Stimulated activated naive CD8-positive, alpha-beta T cell treated with anti-CD3 and anti-CD28 coated beads, Interleukin-15, Interleukin-2, amounts not matched to agents 100 ng/mL and 50 ng/mL, for 24 hours (primary cell): ENCODE measurements at regions not wholly inside any gene's neighbourhood (a gene's known extent, or its start where the extent isn't known, plus 50 kb on each side); places are given as distances from the start of the nearest gene placed in this dataset.

ENCODE experiments used
- H3K27ac Mint-ChIP-seq: one replicate; pipeline ENCODE4 v1.8.0; 2021; ENCODE audit warnings: mild to moderate bottlenecking, mixed read lengths
- H3K27me3 Mint-ChIP-seq: one replicate; pipeline ENCODE4 v1.8.0; 2021; ENCODE audit warnings: mixed read lengths
- H3K36me3 Mint-ChIP-seq: one replicate; pipeline ENCODE4 v1.8.0; 2021; ENCODE audit warnings: low read depth, mixed read lengths
- H3K4me1 Mint-ChIP-seq: one replicate; pipeline ENCODE4 v1.8.0; 2021; ENCODE audit warnings: low read depth, mixed read lengths
- H3K4me3 Mint-ChIP-seq: one replicate; pipeline ENCODE4 v1.8.0; 2021; ENCODE audit warnings: mild to moderate bottlenecking, mixed read lengths
- H3K9me3 Mint-ChIP-seq: one replicate; pipeline ENCODE4 v1.8.0; 2021; ENCODE audit warnings: mixed read lengths

DNA sequence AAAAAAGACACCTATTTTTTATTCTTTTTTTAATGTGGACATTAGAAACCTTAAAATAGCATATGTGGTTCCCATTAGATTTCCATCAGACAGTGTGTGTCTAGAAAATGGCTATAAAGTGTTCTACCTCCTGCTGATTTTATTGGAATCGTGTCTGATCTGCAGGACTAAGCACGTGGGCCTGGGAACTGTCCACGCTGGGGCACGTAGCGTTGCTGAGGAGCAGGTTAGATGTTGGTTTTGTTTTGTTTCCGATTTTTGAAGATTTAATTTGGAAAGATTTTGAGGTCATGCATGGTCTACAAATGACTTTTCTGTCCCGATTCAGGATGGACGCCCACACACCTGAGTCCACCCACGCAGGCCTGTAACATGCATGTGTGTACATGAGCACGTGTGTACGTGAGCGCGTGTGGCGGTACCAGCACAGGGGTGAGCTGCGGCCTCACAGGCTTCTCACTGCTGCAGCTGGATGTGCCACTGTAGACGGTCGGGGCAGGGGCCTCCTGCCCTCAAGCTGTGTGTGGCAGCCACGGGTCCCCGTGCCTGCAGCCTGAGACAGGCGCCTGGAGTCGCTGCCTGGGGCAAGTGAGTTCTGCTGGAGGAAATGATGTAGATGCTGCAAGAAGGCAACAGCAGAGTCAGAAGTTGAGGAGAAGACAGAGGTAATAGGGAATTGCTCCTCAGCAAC, 99.7 kb upstream of the CTDP1 start:
- Mint-ChIP-seq H3K36me3 (no peaks in the 10 kb centered on the region), H3K4me3 (no peak overlapping the region), H3K27me3 (no peaks in the 10 kb centered on the region), H3K9me3 (no peaks in the 10 kb centered on the region), H3K27ac (no peak overlapping the region), H3K4me1 (peaks cover 7% of the 10 kb centered on the region)

DNA sequence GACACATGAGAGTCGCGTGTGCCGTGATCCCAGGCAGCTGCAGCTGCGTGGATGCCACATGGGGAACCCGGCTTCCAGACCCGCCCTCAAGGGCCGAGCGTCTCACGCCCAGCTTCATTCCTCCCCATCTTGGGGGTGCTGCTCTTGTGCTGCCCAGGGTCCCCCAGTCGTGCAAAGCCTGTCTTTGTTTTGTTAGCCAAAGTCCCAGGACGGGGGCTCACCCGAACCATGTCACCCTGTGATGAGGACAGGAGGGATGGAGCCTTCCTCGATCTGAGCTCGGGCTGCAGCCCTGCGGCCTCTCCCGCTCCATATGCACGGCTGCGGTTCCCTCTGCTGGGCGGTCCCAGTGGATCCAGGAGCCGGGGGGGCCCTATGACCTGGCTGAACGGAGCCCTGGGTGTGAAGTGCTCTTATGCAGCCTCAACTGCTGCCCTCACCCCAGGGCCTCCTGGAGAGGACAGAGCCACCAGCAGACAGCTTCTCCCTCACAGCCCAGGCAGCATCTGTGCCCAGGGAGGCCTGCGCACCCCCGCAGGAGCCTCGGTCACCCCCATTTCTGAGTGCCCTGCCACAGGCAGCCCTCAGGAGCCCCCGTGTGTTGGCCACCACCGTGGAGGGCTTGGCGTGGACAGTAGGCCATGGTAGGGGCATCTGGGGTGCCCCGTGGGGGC, 99.0 kb upstream of the CTDP1 start:
- Mint-ChIP-seq H3K27ac (no peak overlapping the region), H3K9me3 (no peaks in the 10 kb centered on the region), H3K4me1 (no peaks in the 10 kb centered on the region), H3K27me3 (no peaks in the 10 kb centered on the region), H3K36me3 (no peaks in the 10 kb centered on the region), H3K4me3 (no peak overlapping the region)

DNA sequence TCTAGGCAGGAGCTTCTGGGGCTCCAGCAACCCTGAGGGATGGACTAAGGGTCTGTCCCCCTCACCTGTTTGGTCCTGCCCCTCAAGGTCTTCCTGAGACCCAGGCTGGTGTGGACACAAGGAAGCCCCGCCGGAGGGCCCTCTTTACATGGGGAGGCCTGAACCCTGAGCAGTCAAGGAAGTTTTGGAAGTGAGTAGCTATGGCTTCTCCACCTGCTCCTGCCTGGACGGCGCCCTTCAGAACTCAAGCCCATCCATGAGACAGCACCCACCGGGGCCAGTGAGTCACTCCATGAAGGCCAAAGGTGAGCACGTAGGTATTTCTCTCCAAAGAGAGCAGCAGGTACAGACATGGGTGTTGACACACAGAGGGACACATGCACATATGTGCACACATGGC, 98.2 kb upstream of the CTDP1 start:
- Mint-ChIP-seq H3K27me3 (no peaks in the 10 kb centered on the region), H3K27ac (no peak overlapping the region), H3K9me3 (no peaks in the 10 kb centered on the region), H3K4me1 (no peaks in the 10 kb centered on the region), H3K4me3 (no peak overlapping the region), H3K36me3 (no peaks in the 10 kb centered on the region)

DNA sequence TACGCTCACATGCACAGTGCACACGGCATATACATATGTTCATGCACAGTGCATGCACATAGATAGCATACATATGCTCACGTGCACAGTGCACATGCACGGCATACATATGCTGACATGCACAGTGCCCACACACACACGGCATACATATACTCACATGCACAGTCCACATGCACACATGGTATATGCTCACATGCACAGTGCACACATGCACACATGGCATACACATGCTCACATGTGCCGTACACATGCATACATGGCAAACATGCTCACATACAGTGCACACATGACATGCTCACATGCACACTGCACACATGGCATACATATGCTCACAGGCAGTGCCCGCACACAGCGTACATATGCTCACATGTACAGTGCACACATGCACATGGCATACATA, 97.7 kb upstream of the CTDP1 start:
- Mint-ChIP-seq H3K36me3 (no peaks in the 10 kb centered on the region), H3K27ac (no peak overlapping the region), H3K4me1 (no peaks in the 10 kb centered on the region), H3K27me3 (no peaks in the 10 kb centered on the region), H3K4me3 (no peak overlapping the region), H3K9me3 (no peaks in the 10 kb centered on the region)

DNA sequence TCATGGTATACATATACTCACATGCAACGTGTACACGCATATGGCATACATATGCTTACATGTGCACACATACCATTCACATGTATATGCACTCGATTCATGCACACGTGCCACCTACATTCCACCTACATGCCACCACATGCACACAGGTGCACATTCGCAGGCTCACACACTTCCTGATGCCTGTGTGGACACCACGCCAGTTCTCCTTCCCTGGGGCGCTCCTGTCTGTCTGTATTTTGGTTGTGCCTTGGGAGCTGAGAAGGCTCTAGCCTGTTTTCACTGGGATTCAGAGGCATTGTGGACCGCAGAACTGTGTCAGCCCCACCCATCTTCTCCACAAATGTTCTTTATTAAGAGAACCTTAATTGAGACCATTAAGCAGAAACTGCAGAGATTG, 96.6 kb upstream of the CTDP1 start:
- Mint-ChIP-seq H3K9me3 (no peaks in the 10 kb centered on the region), H3K36me3 (no peaks in the 10 kb centered on the region), H3K4me1 (no peaks in the 10 kb centered on the region), H3K4me3 (no peak overlapping the region), H3K27ac (no peak overlapping the region), H3K27me3 (no peaks in the 10 kb centered on the region)

DNA sequence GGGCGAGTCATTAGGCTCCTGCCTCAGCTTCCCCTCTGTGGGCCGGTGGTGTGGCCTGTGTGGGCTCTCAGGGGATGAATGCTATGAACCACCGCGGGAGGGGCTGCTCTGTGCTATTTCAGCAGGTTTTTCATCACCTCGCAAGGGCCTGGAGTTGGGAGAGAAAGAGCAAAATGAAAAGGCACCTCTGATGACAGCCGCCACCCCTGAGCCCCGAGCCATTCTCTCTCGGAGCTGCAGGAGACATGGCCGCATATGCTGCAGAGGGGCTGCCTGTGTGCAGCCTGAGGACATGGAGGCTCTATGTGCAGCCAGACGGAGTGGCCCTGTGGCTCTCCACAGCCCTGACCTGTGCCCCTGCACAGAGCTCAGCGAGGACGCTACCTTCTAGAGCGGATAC, 96.2 kb upstream of the CTDP1 start:
- H3K27me3 Mint-ChIP-seq, result no peaks in the 10 kb centered on the region
- H3K36me3 Mint-ChIP-seq, result no peaks in the 10 kb centered on the region
- H3K27ac Mint-ChIP-seq, result no peak overlapping the region
- H3K4me1 Mint-ChIP-seq, result no peaks in the 10 kb centered on the region
- H3K4me3 Mint-ChIP-seq, result no peak overlapping the region
- no peaks in the 10 kb centered on the region for H3K9me3 Mint-ChIP-seq

DNA sequence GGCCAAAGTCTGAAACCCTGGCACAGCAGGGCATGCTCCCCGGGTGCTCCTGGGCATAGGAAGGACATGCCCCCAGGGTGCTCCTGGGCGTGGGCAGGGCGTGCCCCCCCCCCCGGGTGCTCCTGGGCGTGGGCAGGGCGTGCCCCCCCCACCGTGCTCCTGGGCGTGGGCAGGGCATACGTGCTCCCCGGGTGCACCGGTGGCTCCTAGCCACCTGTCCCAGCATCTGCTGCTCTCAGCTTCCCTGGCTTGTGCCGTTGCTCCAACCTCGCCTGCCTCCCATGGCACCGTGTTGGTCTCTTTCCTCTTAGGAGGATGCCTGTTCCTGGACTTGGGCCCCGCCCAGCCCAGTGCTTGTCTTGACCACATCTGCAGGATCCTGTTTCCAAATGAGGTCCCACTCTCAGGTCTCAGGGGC, 95.6 kb upstream of the CTDP1 start:
- Mint-ChIP-seq H3K36me3 (no peaks in the 10 kb centered on the region), H3K27ac (no peak overlapping the region), H3K4me3 (no peak overlapping the region), H3K4me1 (no peaks in the 10 kb centered on the region), H3K27me3 (no peaks in the 10 kb centered on the region), H3K9me3 (no peaks in the 10 kb centered on the region)

DNA sequence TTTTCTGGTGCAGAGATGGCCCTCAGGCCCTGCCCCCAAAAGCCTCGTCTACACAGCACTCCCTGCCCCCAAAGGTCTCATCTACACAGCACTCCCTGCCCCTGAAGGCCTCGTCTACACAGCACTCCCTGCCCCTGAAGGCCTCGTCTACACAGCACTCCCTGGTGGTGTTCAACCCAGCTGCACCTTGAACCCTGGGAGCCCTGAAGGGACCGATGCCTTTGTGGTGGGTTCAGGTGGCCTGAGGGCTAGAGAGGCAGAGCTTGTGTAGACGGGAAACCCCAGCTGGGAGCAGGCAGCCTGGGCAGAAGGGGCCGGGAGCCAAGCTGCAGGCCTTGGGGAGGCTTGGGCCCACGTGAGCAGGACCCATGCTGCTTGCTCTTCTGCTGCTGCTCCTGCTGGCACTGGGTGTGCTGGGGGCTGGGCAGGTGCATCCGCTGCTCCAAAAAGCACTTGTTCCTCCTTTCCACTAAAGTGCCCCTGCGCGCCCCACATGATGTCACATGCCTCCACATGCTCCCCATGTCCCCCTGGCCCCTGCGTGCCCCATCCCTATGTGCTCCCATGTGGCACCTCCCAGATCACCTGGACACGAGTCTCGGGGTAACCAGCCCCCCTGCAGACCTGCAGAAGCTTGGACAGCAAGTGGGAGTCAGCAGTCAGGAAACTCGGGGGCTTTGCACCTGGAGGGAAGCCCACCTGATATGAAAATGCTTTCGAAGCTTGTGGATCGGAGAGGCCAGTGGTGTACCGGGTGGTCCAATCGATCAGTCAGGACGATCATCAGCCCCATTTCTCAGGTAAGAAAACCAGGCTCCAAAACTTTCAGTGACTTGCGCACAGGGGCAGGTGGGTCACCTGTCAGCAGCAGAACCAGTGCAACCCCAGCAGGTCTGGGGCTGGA, 94.9 kb upstream of the CTDP1 start:
- no peaks in the 10 kb centered on the region for H3K9me3 Mint-ChIP-seq
- H3K27me3 Mint-ChIP-seq, result no peaks in the 10 kb centered on the region
- H3K4me3 Mint-ChIP-seq, result no peak overlapping the region
- no peaks in the 10 kb centered on the region for H3K4me1 Mint-ChIP-seq
- H3K36me3 Mint-ChIP-seq, result no peaks in the 10 kb centered on the region
- H3K27ac Mint-ChIP-seq, result no peak overlapping the region

DNA sequence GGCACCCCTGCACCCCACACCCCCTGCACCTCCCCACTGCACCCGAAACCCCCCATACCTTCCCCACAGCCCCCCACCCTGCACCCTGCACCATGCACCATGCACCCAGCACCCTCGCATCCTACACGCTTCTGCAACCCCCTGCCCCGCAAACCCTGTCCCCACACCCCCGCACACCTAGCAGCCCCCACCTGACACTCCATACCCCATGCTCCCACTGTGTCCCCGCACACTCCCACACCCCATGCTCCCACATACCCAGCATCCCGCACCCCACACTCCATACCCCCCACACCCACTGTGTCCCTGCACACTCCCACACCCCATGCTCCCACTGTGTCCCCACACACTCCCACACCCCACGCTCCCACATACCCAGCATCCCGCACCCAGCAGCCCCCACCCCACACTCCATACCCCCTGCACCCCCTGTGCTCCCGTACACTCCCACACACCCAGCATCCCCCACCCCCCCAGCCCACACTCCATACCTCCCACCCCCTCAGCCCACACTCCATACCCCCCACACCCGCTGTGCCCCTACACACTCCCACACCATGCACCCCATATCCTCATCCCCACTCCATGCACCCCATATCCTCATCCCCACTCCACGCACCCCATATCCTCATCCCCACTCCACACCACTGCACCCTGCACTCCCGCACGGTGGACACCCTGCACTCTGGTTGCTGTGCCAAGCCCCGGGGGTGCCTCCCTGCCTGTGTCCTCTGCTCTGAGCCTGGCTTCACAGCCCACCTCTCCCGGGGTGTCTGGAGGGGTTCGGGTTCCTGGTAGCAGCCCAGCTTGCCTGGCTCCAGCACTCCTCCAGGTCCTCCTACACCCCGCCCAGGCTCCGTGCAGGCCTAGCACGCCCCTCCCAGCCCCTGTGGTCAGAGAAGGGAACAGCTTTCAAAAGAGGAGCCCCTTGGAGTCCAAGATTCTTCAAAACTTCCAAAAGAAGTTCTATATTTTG, 93.9 kb upstream of the CTDP1 start:
- Mint-ChIP-seq H3K9me3 (no peaks in the 10 kb centered on the region), H3K27ac (no peak overlapping the region), H3K4me1 (no peaks in the 10 kb centered on the region), H3K36me3 (no peaks in the 10 kb centered on the region), H3K4me3 (no peak overlapping the region), H3K27me3 (no peaks in the 10 kb centered on the region)

DNA sequence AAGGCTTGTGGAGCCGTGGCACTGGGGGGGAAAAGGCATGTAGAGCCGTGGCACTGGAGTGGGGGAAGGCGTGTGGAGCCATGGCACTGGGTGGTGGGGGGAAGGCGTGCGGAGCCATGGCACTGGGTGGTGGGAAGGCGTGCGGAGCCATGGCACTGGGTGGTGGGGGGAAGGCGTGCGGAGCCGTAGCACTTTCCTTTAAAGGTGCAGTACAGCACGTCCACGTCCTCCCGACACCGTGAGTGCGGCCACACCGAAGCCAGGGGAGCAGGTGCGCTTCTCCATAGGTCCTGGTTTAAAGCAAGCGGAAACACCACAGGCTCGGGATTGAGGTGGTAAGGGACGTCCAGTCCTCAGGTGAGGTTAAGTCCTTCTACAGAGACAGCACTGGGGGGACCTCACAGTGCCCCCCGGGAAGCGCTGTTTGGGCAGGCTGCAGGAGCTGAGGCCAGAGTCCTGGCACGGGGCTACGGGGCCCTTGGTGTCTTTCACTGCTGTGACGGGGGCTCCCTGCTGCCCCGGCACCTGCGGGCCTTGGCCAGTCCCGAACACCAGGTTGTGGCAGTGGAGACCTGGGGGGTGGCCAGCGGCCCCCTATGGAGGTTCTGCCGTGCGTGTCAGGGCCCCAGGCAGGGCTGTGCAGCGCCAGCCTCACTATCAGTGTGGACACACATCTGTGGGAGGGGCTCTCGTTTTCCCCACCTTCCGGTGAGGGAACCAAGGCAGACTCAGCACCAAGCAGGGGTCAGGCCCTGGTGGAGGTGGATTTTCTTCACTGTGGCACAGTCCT, 93.0 kb upstream of the CTDP1 start:
- H3K9me3 Mint-ChIP-seq, result no peaks in the 10 kb centered on the region

DNA sequence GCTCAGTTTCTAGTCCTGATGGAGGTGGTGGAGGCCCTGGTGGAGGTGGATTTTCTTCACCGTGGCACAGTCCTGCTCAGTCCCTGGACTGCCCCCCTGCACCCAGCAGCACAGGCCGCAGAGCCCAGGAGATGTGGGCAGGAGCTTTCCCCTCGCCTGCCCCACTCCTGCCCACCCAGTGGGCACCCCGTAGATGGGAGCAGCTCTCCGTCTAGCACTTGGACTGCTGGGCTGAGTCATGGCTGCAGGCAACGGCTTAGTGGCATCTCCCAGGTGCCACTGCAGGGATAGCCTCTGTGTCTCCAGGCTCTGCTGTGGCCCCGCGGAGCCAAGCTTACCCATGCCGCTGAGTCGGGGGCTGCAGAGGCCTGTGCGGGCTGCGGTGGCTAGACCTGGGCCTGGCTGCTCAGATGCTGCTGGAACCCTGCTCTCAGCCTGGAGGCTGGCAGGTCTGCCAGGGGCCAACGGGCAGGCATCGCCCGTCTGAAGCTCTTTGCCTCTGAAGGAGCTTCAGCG, 92.3 kb upstream of the CTDP1 start:
- no peak overlapping the region for H3K27ac Mint-ChIP-seq
- H3K9me3 Mint-ChIP-seq, result no peaks in the 10 kb centered on the region
- no peaks in the 10 kb centered on the region for H3K27me3 Mint-ChIP-seq

More for the DNA sequence above, 93.0 kb upstream of the CTDP1 start:
- Mint-ChIP-seq H3K27me3 (no peaks in the 10 kb centered on the region), H3K4me1 (no peaks in the 10 kb centered on the region), H3K27ac (no peak overlapping the region), H3K4me3 (no peak overlapping the region), H3K36me3 (no peaks in the 10 kb centered on the region)

DNA sequence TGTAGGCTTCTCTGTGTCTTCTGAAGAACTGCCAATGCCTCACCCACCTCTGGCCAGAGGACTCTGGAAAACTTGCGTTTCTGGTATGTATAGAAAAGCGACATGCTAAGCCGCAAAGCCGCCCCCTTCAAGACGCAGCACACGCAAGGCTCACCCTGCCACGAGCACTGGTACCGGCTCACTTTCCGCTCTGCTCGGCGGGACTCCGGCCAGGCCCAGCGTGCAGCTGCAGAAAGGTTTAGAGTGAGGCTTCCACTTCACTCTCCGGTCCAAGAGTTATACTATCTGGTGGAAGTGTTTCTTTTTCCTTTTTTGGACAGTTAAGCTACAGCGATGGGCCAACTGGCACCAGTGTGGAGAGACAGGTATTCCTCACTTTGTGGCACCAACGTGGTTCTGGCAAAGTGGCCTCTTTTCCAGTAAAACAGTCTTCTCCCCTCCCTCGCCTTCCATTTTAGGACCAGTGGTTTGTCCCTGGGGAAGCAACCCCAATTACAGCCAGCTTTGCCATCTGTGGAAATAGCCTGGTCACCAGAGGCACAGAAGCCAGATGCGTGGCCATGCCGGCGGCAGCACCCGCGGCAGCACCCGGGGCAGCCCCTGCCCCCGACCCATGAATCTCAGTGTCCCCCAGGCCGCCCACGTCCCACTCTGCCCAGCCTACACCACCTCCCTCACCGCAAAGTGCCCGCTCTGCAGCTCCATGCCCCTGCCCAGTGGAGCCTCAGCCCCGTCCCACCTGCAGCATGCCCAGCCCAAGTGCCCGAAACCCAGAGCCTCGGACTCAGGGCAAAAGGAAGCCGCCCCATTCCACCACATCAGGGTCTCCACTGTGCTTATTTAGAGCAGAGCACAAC, 91.6 kb upstream of the CTDP1 start:
- Mint-ChIP-seq H3K9me3 (no peaks in the 10 kb centered on the region), H3K4me1 (no peaks in the 10 kb centered on the region), H3K4me3 (no peak overlapping the region), H3K36me3 (no peaks in the 10 kb centered on the region), H3K27me3 (peaks cover 3% of the 10 kb centered on the region), H3K27ac (no peak overlapping the region)

More for the DNA sequence above, 92.3 kb upstream of the CTDP1 start:
- no peaks in the 10 kb centered on the region for H3K4me1 Mint-ChIP-seq
- no peaks in the 10 kb centered on the region for H3K36me3 Mint-ChIP-seq
- no peak overlapping the region for H3K4me3 Mint-ChIP-seq
